NCI-H345 (cell line): ENCODE measurements at regions not wholly inside any gene's neighbourhood (a gene's known extent, or its start where the extent isn't known, plus 50 kb on each side); places are given as distances from the start of the nearest gene placed in this dataset.

Source experiments
- DNase-seq: peaks from one replicate; lab custom pipeline; 2025; lab: John Stamatoyannopoulos, UW

DNA sequence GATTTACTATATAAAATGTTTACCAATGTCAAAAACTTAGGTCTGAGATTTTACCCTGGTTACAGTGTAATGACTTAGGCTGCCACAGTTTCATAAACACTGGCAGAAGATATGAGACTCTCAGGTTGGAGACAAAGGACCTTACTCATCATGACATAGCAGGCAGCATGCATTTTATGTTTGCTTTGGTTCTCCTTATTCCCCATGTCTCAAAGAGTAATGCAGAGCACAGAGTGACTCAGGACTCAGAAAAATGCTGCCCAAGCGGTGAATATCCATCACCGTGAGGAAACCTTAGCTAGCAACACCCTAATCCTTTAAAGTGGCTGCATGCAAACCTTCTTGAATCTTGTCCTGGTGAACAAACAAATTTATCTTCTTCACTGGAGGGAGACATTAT is 112.1 kb upstream of the EYS start:
- no peak for DNase-seq

DNA sequence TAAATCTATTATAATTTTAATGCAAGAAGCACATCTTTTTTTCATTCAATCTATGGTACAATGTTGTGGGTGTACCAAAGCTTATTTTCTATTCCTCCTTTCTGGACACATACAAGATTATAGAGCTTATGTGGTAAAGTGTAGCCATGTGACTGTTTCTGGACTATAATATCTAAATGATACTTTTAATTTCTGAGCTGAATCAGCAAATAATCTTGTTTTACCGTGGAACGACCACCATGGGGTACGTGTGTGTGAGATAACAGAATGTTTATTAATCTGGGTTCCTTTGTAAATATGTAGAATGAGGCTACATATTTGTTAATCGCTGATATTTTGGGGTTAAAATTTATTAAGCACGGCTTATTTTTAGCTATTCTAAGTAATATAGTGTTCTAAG is 111.5 kb upstream of the EYS start:
- DNase-seq, result no peak

DNA sequence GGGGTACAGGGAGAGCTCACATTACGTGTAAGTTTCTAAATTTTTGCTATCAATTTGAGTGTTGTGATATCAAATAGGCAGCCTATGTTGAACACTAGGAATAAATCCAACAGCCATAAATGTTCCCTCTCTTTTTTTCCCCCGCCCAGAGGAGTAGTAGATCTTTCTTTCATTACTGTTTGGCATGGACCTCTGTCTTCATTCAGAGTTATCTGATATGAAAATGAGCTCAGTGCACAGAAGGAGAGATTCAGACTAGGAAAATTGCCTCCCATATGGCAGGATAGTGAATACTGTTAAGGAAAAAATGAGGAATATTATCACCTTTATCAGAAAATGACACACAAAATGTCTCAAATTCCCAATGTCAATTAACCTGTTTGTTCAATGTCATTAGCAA is 110.0 kb upstream of the EYS start:
- no peak for DNase-seq

GRCh38 chr6:65814071-65814470 is 107.0 kb upstream of the EYS start:
- no peak for DNase-seq

- no peak for DNase-seq
These were observed 96.2 kb upstream of the EYS start for GRCh38 chr6:65803186-65803585.

DNA sequence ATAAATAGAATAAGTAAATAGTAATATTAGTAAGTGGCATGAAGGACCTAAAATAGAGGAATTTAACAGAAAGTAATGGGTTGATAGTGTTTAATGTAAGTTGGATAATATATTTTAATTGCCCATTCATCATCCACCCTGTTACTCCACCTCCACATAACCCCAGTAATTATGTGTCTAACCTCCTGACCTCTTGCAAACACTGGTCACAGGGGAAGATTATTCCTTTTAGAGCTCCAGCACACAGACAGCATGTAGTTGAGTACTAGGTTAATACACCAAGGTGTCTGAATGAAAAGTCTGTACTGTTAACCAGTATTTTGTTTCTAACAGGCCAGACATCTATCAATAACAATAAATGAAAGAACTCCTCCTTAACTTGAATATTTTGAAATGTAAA is 92.4 kb upstream of the EYS start:
- DNase-seq, result no peak

GRCh38 chr6:65798280-65799014 is 91.4 kb upstream of the EYS start:
- no peak for DNase-seq

- no peak for DNase-seq
These were observed 83.6 kb upstream of the EYS start for GRCh38 chr6:65790666-65791065.

- no peak for DNase-seq
These were observed 80.8 kb upstream of the EYS start for GRCh38 chr6:65787787-65788186.

DNA sequence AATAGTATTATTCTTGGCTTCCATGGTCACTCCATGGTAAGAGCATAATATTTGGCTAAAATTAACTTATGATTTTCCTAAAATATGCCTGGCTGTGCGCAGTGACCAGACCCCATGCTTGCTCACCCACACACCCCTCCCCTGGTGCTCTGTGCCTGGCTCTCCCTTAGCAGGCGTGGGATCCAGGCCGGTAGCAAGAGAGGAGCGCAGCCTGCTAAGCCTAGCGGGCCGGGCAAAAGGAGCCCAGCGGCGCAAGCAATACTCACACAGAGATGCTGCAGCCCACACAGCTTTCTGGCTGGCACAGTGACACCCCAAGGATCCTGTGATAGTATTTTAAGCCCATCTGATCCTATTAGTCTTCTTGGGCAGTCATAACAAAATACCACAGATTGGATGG is 79.8 kb upstream of the EYS start:
- no peak for DNase-seq

- no peak for DNase-seq
These were observed 73.7 kb upstream of the EYS start for GRCh38 chr6:65780691-65781090.

DNA sequence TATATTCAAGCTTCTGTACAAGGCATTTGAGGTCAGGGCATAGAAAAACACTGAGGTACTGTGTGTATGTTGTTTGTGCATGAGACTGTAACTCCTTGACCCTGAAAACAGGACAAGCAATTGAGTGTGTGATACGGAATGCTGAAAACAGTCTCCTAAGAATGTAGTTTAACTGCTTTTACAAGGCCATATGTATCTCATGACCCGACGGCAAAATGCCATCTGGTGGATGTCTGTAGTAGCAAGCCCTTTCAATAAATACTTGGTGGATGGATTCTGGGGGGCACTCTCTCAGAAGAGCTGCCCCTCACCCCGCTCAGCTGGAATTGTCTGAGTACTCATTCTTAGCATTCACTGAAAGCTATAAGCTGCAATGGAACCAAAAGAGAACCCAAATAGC is 69.3 kb upstream of the EYS start:
- DNase-seq, result no peak

DNA sequence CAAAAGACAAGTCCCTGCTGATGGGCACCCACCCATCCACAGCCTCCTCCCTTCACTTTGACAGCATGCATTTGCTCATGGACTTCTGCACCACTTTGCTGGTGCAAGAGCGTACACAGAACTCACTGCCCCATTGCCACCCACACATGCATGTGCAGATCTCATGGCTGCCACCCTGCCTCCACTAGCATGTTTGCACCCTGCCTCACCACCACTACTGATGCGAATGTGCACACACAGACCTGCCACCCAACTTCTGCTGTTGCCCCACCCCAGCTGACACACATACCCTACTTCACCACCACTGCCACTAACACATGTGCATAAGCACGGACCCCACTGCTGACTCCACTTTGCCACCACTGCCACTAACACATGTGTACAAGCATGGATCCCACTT is 64.9 kb upstream of the EYS start:
- no peak for DNase-seq

- no peak for DNase-seq
These were observed 54.9 kb upstream of the EYS start for GRCh38 chr6:65761890-65762289.

DNA sequence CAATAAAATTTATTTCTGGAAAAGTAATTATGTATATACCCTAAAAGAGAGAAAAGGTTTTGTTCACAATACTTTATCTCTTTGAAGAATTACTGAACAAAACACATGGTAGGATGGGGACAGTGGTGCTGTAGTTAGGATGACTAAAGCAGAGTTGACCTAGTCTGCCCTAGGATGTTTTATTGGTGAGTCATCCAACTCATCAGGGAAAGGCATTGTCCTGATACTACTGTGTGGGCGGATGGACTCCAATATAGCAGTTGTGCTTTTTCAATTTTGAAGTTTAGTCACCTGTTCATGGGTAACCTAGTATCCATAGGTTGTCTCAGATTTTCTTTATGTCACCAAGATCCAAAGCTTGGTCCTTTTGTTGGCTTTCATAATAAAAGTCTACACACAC is 53.3 kb upstream of the EYS start:
- DNase-seq, result no peak
